Spleen (tissue), 7 donors: ENCODE measurements at regions not wholly inside any gene's neighbourhood (a gene's known extent, or its start where the extent isn't known, plus 50 kb on each side); places are given as distances from the start of the nearest gene placed in this dataset.

Experiments used
- POLR2AphosphoS5 ChIP-seq, 3 donors: sonication (generic); formaldehyde crosslinking; IDR thresholded peaks; one replicate each; pipeline ENCODE4 v1.5.1; 2017; ENCODE audit warnings: antibody characterized with exemption in 3 of 3
- TF ChIP-seq, protein P1 (sequence below), 11 experiments: fragments of 200-600 bp in 7 of 11; fragments of 450-650 bp in 4 of 11; sonication (generic) in 4 of 11; IDR thresholded peaks in 8 of 11; conservative IDR thresholded peaks in 3 of 11; 1 replicate in 7 of 11; 2 replicates in 4 of 11; pipeline versions ENCODE4 v1.4.0 to v1.8.0; 2016 to 2021; ENCODE audit warnings: antibody characterized with exemption in 11 of 11, inconsistent platforms in 4 of 11, mild to moderate bottlenecking in 1 of 11
- donor health status: DM: no; HTN: no; CAD: no; lungs with moderate emphysema.
- donor health status: DM: no; HTN: no; CAD: no.
- donor health status: DM: no; HTN: no; CAD: no.

DNA sequence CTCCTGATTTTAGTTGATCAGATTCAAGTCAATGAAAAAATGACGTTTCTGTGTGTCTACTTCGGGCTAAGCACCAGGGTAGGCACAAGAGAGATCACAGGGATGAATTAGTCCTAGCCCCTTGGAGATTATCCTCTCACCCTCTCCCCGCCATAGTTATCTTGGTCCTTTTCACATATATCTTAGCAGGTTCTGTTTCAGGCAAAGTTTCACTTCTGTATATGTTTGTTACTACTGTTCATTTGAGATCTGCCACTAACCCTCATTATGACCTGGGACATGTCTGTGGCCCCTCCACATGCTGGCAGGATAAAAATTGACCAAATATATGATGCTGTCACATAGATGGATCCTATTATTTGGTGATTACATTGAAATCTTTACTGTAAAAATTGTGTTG is 186.1 kb downstream of the AASDHPPT start:
- TF ChIP-seq, protein P1, sequence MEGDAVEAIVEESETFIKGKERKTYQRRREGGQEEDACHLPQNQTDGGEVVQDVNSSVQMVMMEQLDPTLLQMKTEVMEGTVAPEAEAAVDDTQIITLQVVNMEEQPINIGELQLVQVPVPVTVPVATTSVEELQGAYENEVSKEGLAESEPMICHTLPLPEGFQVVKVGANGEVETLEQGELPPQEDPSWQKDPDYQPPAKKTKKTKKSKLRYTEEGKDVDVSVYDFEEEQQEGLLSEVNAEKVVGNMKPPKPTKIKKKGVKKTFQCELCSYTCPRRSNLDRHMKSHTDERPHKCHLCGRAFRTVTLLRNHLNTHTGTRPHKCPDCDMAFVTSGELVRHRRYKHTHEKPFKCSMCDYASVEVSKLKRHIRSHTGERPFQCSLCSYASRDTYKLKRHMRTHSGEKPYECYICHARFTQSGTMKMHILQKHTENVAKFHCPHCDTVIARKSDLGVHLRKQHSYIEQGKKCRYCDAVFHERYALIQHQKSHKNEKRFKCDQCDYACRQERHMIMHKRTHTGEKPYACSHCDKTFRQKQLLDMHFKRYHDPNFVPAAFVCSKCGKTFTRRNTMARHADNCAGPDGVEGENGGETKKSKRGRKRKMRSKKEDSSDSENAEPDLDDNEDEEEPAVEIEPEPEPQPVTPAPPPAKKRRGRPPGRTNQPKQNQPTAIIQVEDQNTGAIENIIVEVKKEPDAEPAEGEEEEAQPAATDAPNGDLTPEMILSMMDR (IDR thresholded peaks at IDR 0.05 in 8 of 11, conservative IDR thresholded peaks at IDR 0.05 in 3 of 11), result no peak
- no peak for TF ChIP-seq POLR2AphosphoS5 (IDR thresholded peaks at IDR 0.05)
